ENCODE measurements at regions not wholly inside any gene's neighbourhood (a gene's known extent, or its start where the extent isn't known, plus 50 kb on each side); places are given as distances from the start of the nearest gene placed in this dataset.
"Not testable (repeated sequence)": the region's sequence is repeated elsewhere in the genome, so short reads cannot be mapped to it uniquely, and the experiment has no call there.

- no peak for DNase-seq (ENCODE audit: low spot score)
Observed at GRCh38 chr2:176763851-176764404, 448.7 kb upstream of the HNRNPA3 start.

GRCh38 chr2:176764921-176765320 lies 447.7 kb upstream of the HNRNPA3 start:
- DNase-seq (ENCODE audit: low spot score) = no peak

DNA sequence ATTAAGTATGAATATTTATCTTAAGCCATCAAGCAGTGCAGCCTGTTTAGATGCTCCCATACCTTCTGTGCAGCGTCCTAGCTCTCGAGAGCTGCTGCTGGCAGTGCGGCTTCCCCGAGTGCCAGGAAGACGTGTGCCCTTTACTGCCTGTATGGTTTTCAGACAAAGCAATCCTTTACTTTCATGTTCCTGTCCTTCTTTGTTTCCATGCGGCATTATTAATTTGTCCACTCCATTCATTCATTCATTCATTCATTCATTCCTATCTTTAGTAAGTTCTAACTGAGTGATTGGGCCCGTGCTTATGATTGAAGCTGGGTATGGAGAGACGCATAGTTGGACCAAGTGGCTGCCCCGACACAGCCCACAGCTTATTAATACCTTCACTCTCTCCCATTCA lies 446.6 kb upstream of the HNRNPA3 start:
- no peak for DNase-seq (ENCODE audit: low spot score)

GRCh38 chr2:176768185-176768584 lies 444.4 kb upstream of the HNRNPA3 start:
- no peak for DNase-seq (ENCODE audit: low spot score)

DNA sequence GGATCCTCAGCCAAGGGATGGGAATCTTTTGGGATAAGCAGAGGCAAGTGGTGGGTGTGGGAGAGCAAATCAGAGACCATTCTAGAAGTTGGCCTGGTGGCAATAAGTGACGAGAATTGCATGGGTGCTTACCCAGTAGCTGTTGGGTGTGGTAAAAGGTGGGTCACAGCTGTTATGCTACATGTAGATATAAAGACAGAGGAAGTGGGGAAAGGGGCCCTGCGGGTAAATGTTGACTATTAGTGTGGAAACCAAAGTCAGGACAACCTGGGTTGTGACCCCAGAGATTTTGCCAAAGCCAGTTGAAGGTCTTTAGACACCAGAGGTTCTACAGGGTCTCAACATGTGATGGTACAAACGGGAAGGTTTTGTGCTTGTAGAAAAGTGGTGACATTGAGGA lies 443.6 kb upstream of the HNRNPA3 start:
- DNase-seq (ENCODE audit: low spot score) = no peak

- DNase-seq (ENCODE audit: low spot score) = no peak
Observed at GRCh38 chr2:176769499-176770370, 442.9 kb upstream of the HNRNPA3 start.

DNA sequence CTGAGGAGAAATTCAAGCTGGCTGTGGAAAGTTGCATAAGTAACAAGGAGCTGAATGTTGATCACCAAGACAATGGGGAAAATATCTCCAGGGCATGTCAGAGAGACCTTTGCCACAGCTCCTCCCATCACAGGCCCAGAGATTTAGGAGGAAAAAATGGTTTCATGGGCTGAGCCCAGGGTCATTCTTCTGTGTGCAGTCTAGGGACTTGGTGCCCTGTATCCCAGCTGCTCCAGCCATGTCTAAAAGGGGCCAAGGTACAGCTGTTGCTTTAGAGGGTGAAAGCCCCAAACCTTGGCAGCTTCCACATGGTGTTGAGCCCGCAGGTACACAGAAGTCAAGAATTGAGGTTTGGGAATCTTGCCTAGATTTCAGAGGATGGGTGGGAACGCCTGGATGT lies 439.8 kb upstream of the HNRNPA3 start:
- no peak for DNase-seq (ENCODE audit: low spot score)

GRCh38 chr2:176774766-176775451 lies 437.7 kb upstream of the HNRNPA3 start:
- DNase-seq (ENCODE audit: low spot score) = no peak

- DNase-seq (ENCODE audit: low spot score) = no peak
Observed at GRCh38 chr2:176777262-176777661, 435.3 kb upstream of the HNRNPA3 start.

DNA sequence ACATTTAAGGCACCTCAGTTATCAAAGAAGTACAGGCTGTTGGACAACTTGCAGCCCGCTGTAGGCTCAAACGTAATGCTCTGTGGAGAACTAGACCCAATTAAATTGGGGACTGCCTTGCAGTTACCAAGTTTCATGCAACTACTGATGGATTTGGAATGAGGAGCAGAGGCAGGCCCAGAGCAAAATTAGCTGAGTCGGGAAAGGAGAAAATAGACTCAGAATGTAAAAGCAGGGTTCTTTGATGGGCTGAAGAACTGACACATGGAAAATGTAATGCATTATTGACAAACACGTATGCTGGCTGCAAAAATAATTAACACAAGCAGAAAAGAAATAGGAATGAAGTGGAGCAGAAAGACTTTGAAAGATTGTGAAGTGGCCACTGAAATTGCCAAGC lies 432.7 kb upstream of the HNRNPA3 start:
- DNase-seq (ENCODE audit: low spot score) = no peak

DNA sequence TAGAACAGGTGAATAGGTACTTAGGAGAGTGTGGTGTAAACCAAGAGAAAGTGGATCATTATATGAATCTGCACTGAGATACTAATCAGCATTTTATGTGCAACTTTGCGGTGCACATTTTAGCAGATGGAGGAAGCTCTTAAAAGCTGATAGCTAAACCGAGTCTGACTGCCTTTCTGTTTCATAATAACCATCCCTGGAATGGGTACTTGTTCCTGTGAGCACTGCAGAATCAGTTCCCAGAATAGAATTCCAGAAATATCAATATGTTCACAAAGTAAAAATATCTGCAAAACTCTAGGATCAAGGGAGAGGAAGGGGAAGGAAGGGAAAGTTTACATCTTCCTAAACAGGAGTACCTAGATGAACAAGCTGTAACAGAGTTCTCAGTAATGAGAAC lies 432.2 kb upstream of the HNRNPA3 start:
- no peak for DNase-seq (ENCODE audit: low spot score)

GRCh38 chr2:176781570-176782217 lies 430.9 kb upstream of the HNRNPA3 start:
- no peak for DNase-seq (ENCODE audit: low spot score)

GRCh38 chr2:176784633-176785200 lies 427.9 kb upstream of the HNRNPA3 start:
- no peak for DNase-seq (ENCODE audit: low spot score)

- no peak for DNase-seq (ENCODE audit: low spot score)
Observed at GRCh38 chr2:176789751-176790150, 422.8 kb upstream of the HNRNPA3 start.

DNA sequence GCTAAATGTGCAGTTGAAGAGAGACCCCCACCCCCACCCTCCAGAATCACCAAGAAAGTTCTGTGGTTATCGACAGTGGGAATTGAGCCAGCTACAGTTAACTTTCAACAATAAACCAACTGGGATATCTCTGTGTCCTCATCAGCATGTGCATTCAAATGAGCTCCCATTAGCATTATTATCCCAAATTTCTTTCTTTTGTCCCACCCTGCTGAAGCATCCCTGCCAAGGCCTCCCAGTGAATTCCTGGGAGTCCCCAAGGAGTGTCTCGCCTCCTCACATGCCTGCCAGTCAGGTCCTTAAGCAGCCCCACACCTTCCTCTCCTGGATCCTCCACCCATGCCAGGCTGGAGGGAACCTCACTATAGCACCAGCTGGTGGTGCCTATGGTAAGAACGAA lies 422.1 kb upstream of the HNRNPA3 start:
- DNase-seq (ENCODE audit: low spot score) = no peak

- DNase-seq (ENCODE audit: low spot score) = no peak
Observed at GRCh38 chr2:176793792-176794191, 418.8 kb upstream of the HNRNPA3 start.

GRCh38 chr2:176794392-176794791 lies 418.2 kb upstream of the HNRNPA3 start:
- DNase-seq (ENCODE audit: low spot score) = no peak

GRCh38 chr2:176795823-176796222 lies 416.8 kb upstream of the HNRNPA3 start:
- no peak for DNase-seq (ENCODE audit: low spot score)

DNA sequence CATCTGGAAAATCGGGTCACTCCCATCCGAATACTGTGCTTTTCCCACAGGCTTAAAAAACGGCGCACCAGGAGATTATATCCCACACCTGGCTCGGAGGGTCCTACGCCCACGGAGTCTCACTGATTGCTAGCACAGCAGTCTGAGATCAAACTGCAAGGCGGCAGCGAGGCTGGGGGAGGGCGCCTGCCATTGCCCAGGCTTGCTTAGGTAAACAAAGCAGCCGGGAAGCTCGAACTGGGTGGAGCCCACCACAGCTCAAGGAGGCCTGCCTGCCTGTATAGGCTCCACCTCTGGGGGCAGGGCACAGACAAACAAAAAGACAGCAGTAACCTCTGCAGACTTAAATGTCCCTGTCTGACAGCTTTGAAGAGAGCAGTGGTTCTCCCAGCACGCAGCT lies 415.9 kb upstream of the HNRNPA3 start:
- DNase-seq (ENCODE audit: low spot score) = not testable (repeated sequence)

DNA sequence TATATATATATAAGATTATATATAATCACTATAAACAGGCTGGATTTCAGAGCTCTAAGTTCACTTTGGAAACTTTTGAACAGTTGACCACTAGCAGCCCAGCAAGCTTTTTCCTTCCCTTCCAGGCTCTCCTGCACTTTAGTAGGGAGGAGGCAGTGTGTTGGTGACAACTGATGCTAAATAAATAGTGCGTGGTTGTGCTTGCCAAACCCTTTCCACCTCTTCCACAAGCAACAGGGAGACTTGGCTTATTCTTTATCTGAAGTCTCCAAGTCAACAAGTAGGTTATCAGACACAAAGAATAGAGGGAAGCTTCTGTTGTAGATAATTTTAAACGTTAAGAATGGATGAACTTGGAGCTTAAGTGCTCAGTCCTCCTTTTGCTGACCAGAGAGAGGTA lies 408.2 kb upstream of the HNRNPA3 start:
- DNase-seq (ENCODE audit: low spot score) = no peak

DNA sequence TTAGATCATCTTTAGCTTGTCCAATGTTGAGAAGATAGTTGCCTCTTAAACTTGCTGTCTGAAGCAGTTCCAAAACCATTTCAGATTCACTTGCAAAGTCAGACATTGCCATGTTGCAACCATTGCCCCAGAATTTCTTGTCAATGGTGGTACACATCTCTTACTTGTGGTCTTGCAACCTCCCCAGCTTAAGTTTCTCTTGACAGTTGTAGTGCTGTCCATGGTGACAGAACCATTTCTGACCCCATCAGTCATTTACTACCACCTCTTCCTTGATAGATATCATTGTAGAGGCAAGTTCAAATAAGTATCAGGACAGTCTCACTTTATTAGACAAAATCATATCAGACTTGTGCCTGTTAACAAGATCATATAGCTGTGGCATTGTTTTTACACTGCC lies 407.2 kb upstream of the HNRNPA3 start:
- DNase-seq (ENCODE audit: low spot score) = no peak

DNA sequence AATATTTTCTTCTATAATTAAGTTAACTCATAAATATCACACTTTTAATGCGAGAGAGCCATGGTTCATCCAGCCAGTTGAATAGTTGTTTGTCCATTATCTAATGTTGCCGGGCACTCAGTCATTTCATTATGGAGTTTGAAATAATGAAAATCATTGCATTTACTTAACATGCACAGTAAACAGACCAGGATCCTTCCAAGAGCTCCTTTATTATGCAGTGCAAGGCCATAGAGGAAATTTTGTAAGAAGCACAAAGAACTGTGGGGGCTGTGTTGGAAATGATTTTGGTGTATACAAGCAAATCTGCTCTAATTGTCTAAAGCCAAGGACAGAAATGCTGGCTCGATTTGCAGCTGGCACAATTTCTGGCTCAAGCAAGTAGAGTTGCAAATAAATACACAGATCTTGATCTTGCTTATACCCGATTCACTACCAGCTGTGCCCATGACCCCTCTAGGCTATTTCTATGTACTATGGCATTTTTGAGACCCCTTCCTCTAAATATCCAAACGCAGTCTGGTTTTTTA lies 400.3 kb upstream of the HNRNPA3 start:
- DNase-seq (ENCODE audit: low spot score) = peak; percentile 42
